ENCODE measurements at regions not wholly inside any gene's neighbourhood (a gene's known extent, or its start where the extent isn't known, plus 50 kb on each side); places are given as distances from the start of the nearest gene placed in this dataset.
"Not testable (repeated sequence)": the region's sequence is repeated elsewhere in the genome, so short reads cannot be mapped to it uniquely, and the experiment has no call there.

DNA sequence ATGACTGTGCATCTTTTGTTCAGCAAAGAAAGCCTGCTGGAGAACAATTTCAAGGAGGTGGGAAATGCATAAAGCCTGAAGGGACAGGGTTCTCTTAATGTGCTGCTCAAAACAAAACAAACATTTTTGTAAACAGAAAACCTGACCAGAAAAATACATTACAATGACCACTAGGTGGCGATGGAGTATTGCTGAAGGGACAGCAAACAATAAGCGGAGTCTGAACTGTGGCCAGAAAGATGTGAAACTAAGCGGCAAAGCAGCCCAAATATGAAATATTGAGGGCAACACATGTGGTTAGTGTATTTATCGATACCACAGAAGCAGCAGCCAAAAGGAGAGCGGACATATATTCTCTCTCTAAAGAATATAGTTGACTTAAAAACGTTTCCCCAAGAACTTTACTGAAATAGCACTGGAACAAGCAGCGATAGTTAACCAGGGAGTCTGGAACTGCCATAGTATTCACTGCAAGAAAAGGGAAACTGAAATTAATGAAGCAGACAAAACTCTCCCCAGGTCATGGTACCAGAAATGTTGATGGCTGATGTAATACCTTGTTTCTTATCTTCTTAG, 1814.2 kb upstream of the DEFB115 start:
- H3K4me3 ChIP-seq; H3K4me1 ChIP-seq; DNase-seq (ENCODE audit: low spot score in 2 of 2); H3K27ac ChIP-seq; intact Hi-C loops (cut with DNase I); H3K36me3 ChIP-seq; H3K27me3 ChIP-seq; H3K9me3 ChIP-seq: not testable (repeated sequence)
- TF ChIP-seq, protein P1, sequence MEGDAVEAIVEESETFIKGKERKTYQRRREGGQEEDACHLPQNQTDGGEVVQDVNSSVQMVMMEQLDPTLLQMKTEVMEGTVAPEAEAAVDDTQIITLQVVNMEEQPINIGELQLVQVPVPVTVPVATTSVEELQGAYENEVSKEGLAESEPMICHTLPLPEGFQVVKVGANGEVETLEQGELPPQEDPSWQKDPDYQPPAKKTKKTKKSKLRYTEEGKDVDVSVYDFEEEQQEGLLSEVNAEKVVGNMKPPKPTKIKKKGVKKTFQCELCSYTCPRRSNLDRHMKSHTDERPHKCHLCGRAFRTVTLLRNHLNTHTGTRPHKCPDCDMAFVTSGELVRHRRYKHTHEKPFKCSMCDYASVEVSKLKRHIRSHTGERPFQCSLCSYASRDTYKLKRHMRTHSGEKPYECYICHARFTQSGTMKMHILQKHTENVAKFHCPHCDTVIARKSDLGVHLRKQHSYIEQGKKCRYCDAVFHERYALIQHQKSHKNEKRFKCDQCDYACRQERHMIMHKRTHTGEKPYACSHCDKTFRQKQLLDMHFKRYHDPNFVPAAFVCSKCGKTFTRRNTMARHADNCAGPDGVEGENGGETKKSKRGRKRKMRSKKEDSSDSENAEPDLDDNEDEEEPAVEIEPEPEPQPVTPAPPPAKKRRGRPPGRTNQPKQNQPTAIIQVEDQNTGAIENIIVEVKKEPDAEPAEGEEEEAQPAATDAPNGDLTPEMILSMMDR (IDR thresholded peaks at IDR 0.05), result peak; percentile 22 to 56 (median 34)

DNA sequence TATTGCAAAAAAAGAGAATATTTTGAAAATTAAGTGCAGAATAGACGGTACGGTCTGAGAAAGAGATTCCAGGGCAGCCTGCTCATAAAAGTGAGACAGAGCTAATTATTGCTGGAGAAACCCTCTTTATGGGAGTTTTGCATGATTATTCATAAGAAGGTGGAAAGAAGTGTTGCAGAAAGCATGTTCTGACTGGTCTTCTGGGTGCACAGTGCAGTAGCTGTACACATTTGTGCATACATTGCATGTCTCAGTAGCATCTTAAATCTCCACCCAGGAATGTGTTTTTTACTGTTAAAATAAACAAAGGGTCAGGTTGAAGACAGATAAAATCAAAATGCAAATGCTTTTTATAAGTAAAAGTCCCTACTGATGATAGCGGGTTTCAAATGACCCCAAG, 1813.6 kb upstream of the DEFB115 start:
- DNase-seq (ENCODE audit: low spot score in 2 of 2), result no peak
- no peaks in the 10 kb centered on the region for H3K4me1 ChIP-seq
- H3K4me3 ChIP-seq, result no peak overlapping the region
- H3K27me3 ChIP-seq, result no peaks in the 10 kb centered on the region
- H3K27ac ChIP-seq, result no peak overlapping the region
- intact Hi-C loops (cut with DNase I), result no loop called here
- TF ChIP-seq, protein P1 (IDR thresholded peaks at IDR 0.05), result no peak
- no peaks in the 10 kb centered on the region for H3K36me3 ChIP-seq
- H3K9me3 ChIP-seq, result peaks cover 0 to 1% of the 10 kb centered on the region in 2 donors

DNA sequence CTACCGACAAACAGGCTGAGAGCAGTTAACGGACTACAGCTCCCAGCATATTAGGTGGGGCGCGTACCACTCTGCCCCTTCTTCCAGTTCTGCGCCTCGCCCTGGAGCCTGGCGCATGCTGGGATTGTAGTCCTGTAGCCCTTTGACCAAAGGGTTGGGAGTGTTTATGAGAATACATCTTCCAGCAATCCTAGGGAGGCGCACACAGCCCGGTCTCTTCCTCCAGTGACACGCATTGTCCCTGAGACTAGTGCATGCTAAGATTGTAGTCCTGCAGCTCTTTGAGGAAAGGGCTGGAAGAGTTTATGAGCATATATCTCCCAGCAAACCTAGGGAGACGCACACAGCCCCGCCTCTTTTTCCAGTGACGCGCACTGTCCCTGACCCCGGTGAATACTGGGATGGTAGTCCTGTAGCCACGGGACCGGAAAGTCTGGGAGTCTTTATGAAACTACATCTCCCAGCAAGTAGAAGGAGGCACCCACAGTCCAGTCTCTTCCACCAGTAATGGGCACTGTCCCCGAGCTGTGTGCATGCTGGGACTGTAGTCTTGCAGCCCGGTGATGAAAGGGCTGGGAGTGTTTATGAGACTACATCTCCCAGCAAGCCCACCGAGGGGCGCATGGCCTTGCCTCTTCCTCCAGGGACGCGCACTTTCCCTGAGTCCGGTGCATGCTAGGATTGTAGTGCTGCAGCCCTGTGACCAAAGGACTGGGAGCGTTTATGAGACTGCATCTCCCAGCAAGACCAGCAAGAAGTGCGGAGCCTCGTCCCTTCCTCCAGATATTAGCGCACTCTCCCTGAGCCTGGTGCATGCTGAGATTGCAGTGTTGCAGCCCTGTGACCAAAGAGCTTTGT, 1812.2 kb upstream of the DEFB115 start:
- H3K4me3 ChIP-seq; H3K4me1 ChIP-seq; H3K27ac ChIP-seq; H3K9me3 ChIP-seq; H3K27me3 ChIP-seq; DNase-seq (ENCODE audit: low spot score in 2 of 2); H3K36me3 ChIP-seq: not testable (repeated sequence)
- intact Hi-C loops (cut with DNase I), result loop anchor here (5.0 kb wide), 1 partner anchor 92 kb away; no protein-coding TSS in a partner anchor

DNA sequence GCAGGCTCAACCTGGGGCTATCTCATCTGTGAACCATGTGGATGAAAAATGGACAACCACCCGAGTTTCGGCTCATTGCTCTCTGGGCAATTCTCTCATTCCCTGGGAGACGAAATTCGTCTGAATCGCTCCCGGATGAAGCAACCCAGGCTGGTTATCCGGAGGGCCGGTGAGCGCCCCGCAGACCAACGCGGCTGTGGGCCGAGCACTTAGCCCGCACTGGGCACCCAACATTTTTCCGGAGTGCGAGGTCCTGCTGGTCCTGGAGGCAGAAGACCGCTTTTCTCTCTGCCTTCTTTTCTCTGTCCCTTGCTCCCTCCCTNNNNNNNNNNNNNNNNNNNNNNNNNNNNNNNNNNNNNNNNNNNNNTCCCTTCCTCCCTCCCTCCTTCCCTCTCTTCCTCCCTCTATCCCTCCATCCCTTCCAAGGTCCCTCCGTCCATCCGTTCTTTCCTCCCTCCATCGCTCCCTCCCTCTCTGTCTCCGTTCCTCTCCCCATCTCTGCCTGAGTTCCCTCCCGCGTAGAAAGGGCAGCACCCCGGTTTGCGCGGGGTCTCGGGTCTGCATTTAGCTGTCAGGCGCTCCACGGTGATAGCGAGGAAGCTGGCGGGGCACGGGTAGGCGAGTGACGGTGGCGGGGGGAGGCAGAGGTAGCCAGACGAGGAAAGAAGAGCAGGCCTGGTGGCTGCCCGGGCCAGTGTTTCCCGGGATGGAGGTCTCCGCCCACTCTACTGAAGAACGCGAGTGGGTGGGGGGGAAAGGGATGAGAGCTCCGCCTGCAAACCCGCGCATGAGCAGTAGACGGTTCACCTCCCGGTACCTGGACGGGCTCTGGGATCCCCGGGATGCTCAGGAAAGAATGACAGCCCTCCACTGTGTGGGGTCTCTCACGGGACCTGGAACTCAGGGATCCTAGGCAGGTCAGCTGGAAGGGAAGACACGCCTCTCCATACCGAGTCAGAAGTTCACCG, 1809.7 kb upstream of the DEFB115 start:
- H3K36me3 ChIP-seq; H3K27me3 ChIP-seq; DNase-seq (ENCODE audit: low spot score in 2 of 2); H3K4me1 ChIP-seq; H3K4me3 ChIP-seq; H3K9me3 ChIP-seq; H3K27ac ChIP-seq: not testable (repeated sequence)
- intact Hi-C loops (cut with DNase I), result loop anchor here (5.0 kb wide), 1 partner anchor 90 kb away; no protein-coding TSS in a partner anchor

DNA sequence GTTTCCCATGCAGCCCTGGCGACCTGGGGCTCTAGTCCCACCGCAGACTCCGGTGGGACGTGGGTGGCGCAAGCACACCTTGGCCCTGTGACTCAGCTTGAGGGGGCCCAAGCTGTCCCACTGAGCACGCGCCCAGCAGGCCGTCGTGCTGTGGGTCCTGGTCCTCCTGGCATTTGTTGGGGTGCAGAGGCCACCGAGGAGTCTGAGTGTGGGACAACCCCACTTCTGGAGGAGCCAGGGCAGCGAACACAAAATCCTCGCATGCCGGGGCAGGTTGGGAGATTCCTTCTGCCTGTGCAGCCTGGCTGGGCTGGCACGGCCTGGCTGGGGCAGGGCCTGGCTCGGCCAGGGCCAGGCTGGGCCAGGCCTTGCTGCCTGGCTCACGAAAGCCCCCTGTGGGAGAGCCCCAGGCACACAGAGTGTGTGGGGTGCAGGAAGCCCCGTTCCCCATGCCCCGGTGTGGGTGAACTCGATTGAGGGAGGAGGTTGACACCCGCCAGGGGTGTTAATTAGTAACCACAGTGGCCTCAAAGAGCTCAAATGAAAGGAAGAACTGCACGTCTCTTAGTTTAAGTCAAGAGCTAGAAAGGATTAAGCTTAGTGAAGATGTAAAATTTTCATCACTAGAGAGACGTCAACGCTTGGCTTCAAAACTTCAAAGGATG, 1808.5 kb upstream of the DEFB115 start:
- Histone ChIP-seq H3K36me3 (no peaks in the 10 kb centered on the region), H3K27me3 (no peaks in the 10 kb centered on the region), H3K9me3 (peaks cover 0 to 4% of the 10 kb centered on the region in 2 donors), H3K27ac (no peak overlapping the region), H3K4me3 (no peak overlapping the region), H3K4me1 (no peaks in the 10 kb centered on the region)
- TF ChIP-seq, protein P1 (IDR thresholded peaks at IDR 0.05), result no peak
- intact Hi-C loops (cut with DNase I), result loop anchor here (5.0 kb wide), 1 partner anchor 88 kb away; no protein-coding TSS in a partner anchor
- no peak for DNase-seq (ENCODE audit: low spot score in 2 of 2)

DNA sequence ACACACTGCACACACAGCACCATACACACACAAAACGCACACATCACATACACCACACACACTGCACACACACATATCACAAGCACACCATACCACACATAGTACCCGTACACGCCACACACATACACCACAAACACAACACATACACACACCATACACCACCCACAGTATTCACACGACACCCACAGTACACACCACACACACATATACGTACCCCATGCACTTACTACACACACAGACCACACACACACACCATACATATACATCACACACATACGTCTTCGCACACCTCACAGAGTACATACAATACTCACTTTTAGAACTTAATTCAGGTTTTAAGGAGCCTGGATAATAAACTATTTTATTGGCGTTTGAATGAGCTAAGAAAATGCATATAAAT, 1805.3 kb upstream of the DEFB115 start:
- H3K27ac ChIP-seq, result no peak overlapping the region
- no peaks in the 10 kb centered on the region for H3K4me1 ChIP-seq
- H3K27me3 ChIP-seq, result no peaks in the 10 kb centered on the region
- peaks cover 0 to 4% of the 10 kb centered on the region in 2 donors for H3K9me3 ChIP-seq
- no peaks in the 10 kb centered on the region for H3K36me3 ChIP-seq
- TF ChIP-seq, protein P1 (IDR thresholded peaks at IDR 0.05), result no peak
- no peak overlapping the region for H3K4me3 ChIP-seq
- DNase-seq (ENCODE audit: low spot score in 2 of 2), result no peak
- intact Hi-C loops (cut with DNase I), result no loop called here

DNA sequence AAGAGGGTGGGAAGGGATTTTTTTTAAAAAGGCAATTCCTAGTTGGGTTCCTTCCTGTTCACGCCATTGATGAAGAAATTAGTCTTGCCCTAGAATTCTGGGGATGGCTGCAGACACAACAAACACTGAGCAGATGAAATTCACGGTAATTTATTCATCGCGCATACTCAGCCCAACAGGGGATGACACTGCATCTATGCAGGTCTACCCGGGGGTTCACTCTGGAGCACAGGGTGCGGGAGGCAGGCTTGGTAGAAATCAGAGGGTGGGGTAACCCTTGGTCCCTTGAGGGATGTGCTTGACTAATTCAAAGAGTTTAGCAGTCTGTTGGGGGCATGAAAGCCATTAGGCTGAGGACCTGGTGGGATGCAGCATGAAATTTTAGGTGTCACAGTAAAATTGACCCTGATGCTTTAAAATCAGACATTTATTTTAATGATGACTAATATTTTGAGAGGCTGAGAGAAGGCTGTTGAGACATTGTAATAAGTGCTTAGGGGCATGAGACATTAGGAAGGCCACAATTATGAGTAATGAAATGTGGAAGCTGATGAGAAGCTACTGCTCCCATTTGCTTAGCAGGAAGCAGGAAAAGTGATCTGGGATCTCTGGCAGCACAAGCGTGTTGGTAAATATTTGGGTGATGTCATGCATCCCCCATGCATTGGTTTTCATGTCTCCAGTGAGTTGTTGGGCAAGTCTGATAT, 1800.3 kb upstream of the DEFB115 start:
- not testable (repeated sequence) for H3K9me3 ChIP-seq; DNase-seq (ENCODE audit: low spot score in 2 of 2)

More for the DNA sequence above, 1800.3 kb upstream of the DEFB115 start:
- H3K27ac ChIP-seq; H3K4me3 ChIP-seq; H3K36me3 ChIP-seq; intact Hi-C loops (cut with DNase I); H3K4me1 ChIP-seq; H3K27me3 ChIP-seq: not testable (repeated sequence)

Measured in ascending aorta (tissue), 2 donors.